T-helper 1 cell treated with Interleukin-12 subunit alpha and Interleukin-12 subunit beta and Interleukin-4 antibody, amounts not matched to agents 30 ng/mL and 1 ng/mL, for 36 hours (primary cell): ENCODE measurements at regions not wholly inside any gene's neighbourhood (a gene's known extent, or its start where the extent isn't known, plus 50 kb on each side); places are given as distances from the start of the nearest gene placed in this dataset.

Source experiments
- intact Hi-C: fragments of 100-400 bp; cut with micrococcal nuclease; formaldehyde crosslinking; loops from one replicate; pipeline ENCODE4 v1.15.1; 2024

GRCh38 chr5:66306105-66306843 lies 162.2 kb downstream of the SREK1 start:
- intact Hi-C loops = loop anchor here (1.0 to 5.0 kb wide), 11 partner anchors 135 to 940 kb away; partner anchors contain the start of gene MAST4

- intact Hi-C loops = loop anchor here (1.0 to 5.0 kb wide), 17 partner anchors 136 to 939 kb away; partner anchors contain the start of gene MAST4
Observed at GRCh38 chr5:66306844-66307315, 162.8 kb downstream of the SREK1 start.

- intact Hi-C loops = loop anchor here (1.0 to 5.0 kb wide), 14 partner anchors 137 to 915 kb away; partner anchors contain the start of gene MAST4
Observed at GRCh38 chr5:66307647-66308241, 163.6 kb downstream of the SREK1 start.

GRCh38 chr5:66312266-66312665 lies 168.2 kb downstream of the SREK1 start:
- intact Hi-C loops = no loop called here

GRCh38 chr5:66315784-66316183 lies 171.7 kb downstream of the SREK1 start:
- intact Hi-C loops = no loop called here

- intact Hi-C loops = no loop called here
Observed at GRCh38 chr5:66322786-66323528, 178.9 kb downstream of the SREK1 start.

GRCh38 chr5:66323529-66323895 lies 179.4 kb downstream of the SREK1 start:
- intact Hi-C loops = no loop called here

- intact Hi-C loops = no loop called here
Observed at GRCh38 chr5:66324357-66324756, 180.3 kb downstream of the SREK1 start.

GRCh38 chr5:66326276-66326675 lies 182.2 kb downstream of the SREK1 start:
- intact Hi-C loops = no loop called here

- intact Hi-C loops = no loop called here
Observed at GRCh38 chr5:66327008-66327407, 182.9 kb downstream of the SREK1 start.

GRCh38 chr5:66329078-66329477 lies 185.0 kb downstream of the SREK1 start:
- intact Hi-C loops = no loop called here

- intact Hi-C loops = no loop called here
Observed at GRCh38 chr5:66333192-66333591, 189.1 kb downstream of the SREK1 start.

GRCh38 chr5:66337626-66338226 lies 193.6 kb downstream of the SREK1 start:
- intact Hi-C loops = no loop called here

- intact Hi-C loops = no loop called here
Observed at GRCh38 chr5:66338828-66339227, 194.7 kb downstream of the SREK1 start.

GRCh38 chr5:66339896-66340295 lies 195.8 kb downstream of the SREK1 start:
- intact Hi-C loops = no loop called here

- intact Hi-C loops = no loop called here
Observed at GRCh38 chr5:66340786-66341185, 196.7 kb downstream of the SREK1 start.

GRCh38 chr5:66342341-66342880 lies 198.3 kb downstream of the SREK1 start:
- intact Hi-C loops = no loop called here

- intact Hi-C loops = no loop called here
Observed at GRCh38 chr5:66343370-66344071, 199.4 kb downstream of the SREK1 start.

- intact Hi-C loops = no loop called here
Observed at GRCh38 chr5:66344544-66344943, 200.4 kb downstream of the SREK1 start.

- intact Hi-C loops = no loop called here
Observed at GRCh38 chr5:66345281-66345680, 201.2 kb downstream of the SREK1 start.

GRCh38 chr5:66346869-66347268 lies 202.8 kb downstream of the SREK1 start:
- intact Hi-C loops = no loop called here
